ACHN (cell line): ENCODE measurements at regions not wholly inside any gene's neighbourhood (a gene's known extent, or its start where the extent isn't known, plus 50 kb on each side); places are given as distances from the start of the nearest gene placed in this dataset.
"Not testable (repeated sequence)": the region's sequence is repeated elsewhere in the genome, so short reads cannot be mapped to it uniquely, and the experiment has no call there.

Experiments
- DNase-seq: peaks from one replicate; pipeline ENCODE4 v3.0.0-alpha.2; 2015
- in situ Hi-C: cut with HindIII; loops from 2 replicates; pipeline ENCODE4 v1.10.0; 2017; ENCODE audit warnings: low sequenced_read_pairs, low pct_ligation_motif_present, low pct_unique_long_range_greater_than_20kb

GRCh38 chr2:105494683-105495425 is 96.0 kb upstream of the FHL2 start:
- in situ Hi-C loops = no loop called here
- DNase-seq = no peak

GRCh38 chr2:105490956-105491355 is 92.1 kb upstream of the FHL2 start:
- in situ Hi-C loops = no loop called here
- DNase-seq = no peak

GRCh38 chr2:105490204-105490603 is 91.4 kb upstream of the FHL2 start:
- no peak for DNase-seq
- in situ Hi-C loops = no loop called here

- no peak for DNase-seq
- in situ Hi-C loops = no loop called here
These were observed 90.5 kb upstream of the FHL2 start for GRCh38 chr2:105489168-105489878.

- no peak for DNase-seq
- in situ Hi-C loops = no loop called here
These were observed 89.4 kb upstream of the FHL2 start for GRCh38 chr2:105488285-105488684.

GRCh38 chr2:105487142-105488069 is 88.6 kb upstream of the FHL2 start:
- in situ Hi-C loops = no loop called here
- no peak for DNase-seq

- in situ Hi-C loops = no loop called here
- no peak for DNase-seq
These were observed 87.9 kb upstream of the FHL2 start for GRCh38 chr2:105486762-105487141.

GRCh38 chr2:105478670-105479069 is 79.8 kb upstream of the FHL2 start:
- in situ Hi-C loops = no loop called here
- DNase-seq = no peak

- DNase-seq, in situ Hi-C loops: not testable (repeated sequence)
These were observed 78.3 kb upstream of the FHL2 start for GRCh38 chr2:105477050-105477620.

- in situ Hi-C loops = no loop called here
- DNase-seq = no peak
These were observed 74.2 kb upstream of the FHL2 start for GRCh38 chr2:105473011-105473410.

GRCh38 chr2:105470979-105471378 is 72.1 kb upstream of the FHL2 start:
- in situ Hi-C loops = no loop called here
- no peak for DNase-seq

GRCh38 chr2:105469781-105470180 is 70.9 kb upstream of the FHL2 start:
- no peak for DNase-seq
- in situ Hi-C loops = no loop called here

GRCh38 chr2:105468582-105469042 is 69.8 kb upstream of the FHL2 start:
- in situ Hi-C loops = no loop called here
- no peak for DNase-seq

GRCh38 chr2:105464325-105464724 is 65.5 kb upstream of the FHL2 start:
- no peak for DNase-seq
- in situ Hi-C loops = no loop called here

GRCh38 chr2:105460048-105460732 is 61.3 kb upstream of the FHL2 start:
- in situ Hi-C loops = no loop called here
- DNase-seq = no peak

- in situ Hi-C loops = no loop called here
- DNase-seq = no peak
These were observed 59.2 kb upstream of the FHL2 start for GRCh38 chr2:105458076-105458475.

- in situ Hi-C loops = no loop called here
- peak; percentile 99 for DNase-seq
These were observed 56.7 kb upstream of the FHL2 start for GRCh38 chr2:105455488-105456003.
